H9 (cell line): ENCODE measurements at regions not wholly inside any gene's neighbourhood (a gene's known extent, or its start where the extent isn't known, plus 50 kb on each side); places are given as distances from the start of the nearest gene placed in this dataset.

Experiments used
- DNase-seq: peaks from one replicate; pipeline ENCODE4 v3.0.0-alpha.2; 2017
- H2AFZ ChIP-seq: one replicate; pipeline ENCODE4 v1.6.1; 2013; ENCODE audit warnings: mild to moderate bottlenecking, low read length, control low read depth, moderate library complexity
- H2AK5ac ChIP-seq: 2 replicates; pipeline ENCODE4 v1.6.1; 2013; ENCODE audit warnings: low read length, control low read depth, mixed read lengths; ENCODE audit not compliant: insufficient read length
- H2BK120ac ChIP-seq: one replicate; pipeline ENCODE4 v1.6.1; 2013; ENCODE audit warnings: low read depth, mild to moderate bottlenecking, low read length, control low read depth, inconsistent platforms; ENCODE audit not compliant: poor library complexity, severe bottlenecking
- H2BK12ac ChIP-seq: 2 replicates; pipeline ENCODE4 v1.6.1; 2013; ENCODE audit warnings: low read length, control low read depth, mixed read lengths, low read depth; ENCODE audit not compliant: insufficient read length
- H2BK15ac ChIP-seq: 2 replicates; pipeline ENCODE4 v1.6.1; 2013; ENCODE audit warnings: low read depth, low read length, control low read depth
- H2BK20ac ChIP-seq: one replicate; pipeline ENCODE4 v1.6.1; 2013; ENCODE audit warnings: low read depth, mild to moderate bottlenecking, low read length, control low read depth, inconsistent platforms; ENCODE audit not compliant: poor library complexity, severe bottlenecking
- H2BK5ac ChIP-seq: 2 replicates; pipeline ENCODE4 v1.6.1; 2013; ENCODE audit warnings: low read length, control low read depth, mixed read lengths; ENCODE audit not compliant: insufficient read length
- H3K14ac ChIP-seq: 2 replicates; pipeline ENCODE4 v1.6.1; 2013; ENCODE audit warnings: low read length, control low read depth; ENCODE audit not compliant: insufficient read depth
- H3K18ac ChIP-seq: 2 replicates; pipeline ENCODE4 v1.6.1; 2013; ENCODE audit warnings: low read depth, mild to moderate bottlenecking, mixed read lengths, low read length, control low read depth; ENCODE audit not compliant: insufficient read length
- H3K23ac ChIP-seq: 2 replicates; pipeline ENCODE4 v1.6.1; 2013; ENCODE audit warnings: low read length, control low read depth, mixed read lengths, low read depth; ENCODE audit not compliant: insufficient read length
- H3K23me2 ChIP-seq: 2 replicates; pipeline ENCODE4 v1.6.1; 2013; ENCODE audit warnings: low read depth, mild to moderate bottlenecking, mixed read lengths, low read length, control low read depth; ENCODE audit not compliant: insufficient read length, poor library complexity, severe bottlenecking
- H3K27ac ChIP-seq: 2 replicates; pipeline ENCODE4 v1.5.1; 2013; ENCODE audit warnings: low read length, control low read depth, mixed read lengths, low read depth; ENCODE audit not compliant: insufficient read length
- H3K27me3 ChIP-seq: 2 replicates; pipeline ENCODE4 v1.6.1; 2013; ENCODE audit warnings: low read length, control low read depth, inconsistent platforms; ENCODE audit not compliant: insufficient read depth
- H3K4ac ChIP-seq: 2 replicates; pipeline ENCODE4 v1.6.1; 2013; ENCODE audit warnings: low read depth, mild to moderate bottlenecking, control low read depth, inconsistent platforms, low read length, moderate library complexity
- H3K4me1 ChIP-seq: 2 replicates; pipeline ENCODE4 v1.6.1; 2013; ENCODE audit warnings: low read length, control low read depth, inconsistent platforms; ENCODE audit not compliant: insufficient read depth
- H3K4me2 ChIP-seq: 2 replicates; pipeline ENCODE4 v1.6.1; 2013; ENCODE audit warnings: low read length, control low read depth, mixed read lengths; ENCODE audit not compliant: insufficient read length, insufficient read depth
- H3K56ac ChIP-seq: 2 replicates; pipeline ENCODE4 v1.6.1; 2013; ENCODE audit warnings: low read depth, mild to moderate bottlenecking, mixed read lengths, low read length, control low read depth; ENCODE audit not compliant: insufficient read length
- H3K79me1 ChIP-seq: 2 replicates; pipeline ENCODE4 v1.6.1; 2013; ENCODE audit warnings: low read depth, mild to moderate bottlenecking, moderate library complexity, low read length, control low read depth, inconsistent platforms; ENCODE audit not compliant: insufficient read depth, poor library complexity, severe bottlenecking
- H3K79me2 ChIP-seq: 2 replicates; pipeline ENCODE4 v1.6.1; 2013; ENCODE audit warnings: low read length, control low read depth, inconsistent platforms; ENCODE audit not compliant: insufficient read depth
- H3K9ac ChIP-seq: 2 replicates; pipeline ENCODE4 v1.6.1; 2013; ENCODE audit warnings: low read length, control low read depth, mixed read lengths; ENCODE audit not compliant: insufficient read length; ENCODE audit errors: extremely low read depth
- H3K9me3 ChIP-seq: one replicate; pipeline ENCODE4 v1.6.1; 2013; ENCODE audit warnings: low read depth, low read length, inconsistent platforms; ENCODE audit not compliant: control insufficient read depth
- H3T11ph ChIP-seq: one replicate; pipeline ENCODE4 v1.6.1; 2013; ENCODE audit warnings: mild to moderate bottlenecking, low read length, control low read depth, inconsistent platforms
- H4K20me1 ChIP-seq: one replicate; pipeline ENCODE4 v1.6.1; 2013; ENCODE audit not compliant: control insufficient read depth, insufficient read length, insufficient read depth
- H4K5ac ChIP-seq: 2 replicates; pipeline ENCODE4 v1.6.1; 2013; ENCODE audit warnings: low read depth, mild to moderate bottlenecking, mixed read lengths, low read length, control low read depth; ENCODE audit not compliant: insufficient read length
- H4K8ac ChIP-seq: replicated peaks from 2 replicates; pipeline ENCODE4 v1.6.1; 2013; ENCODE audit warnings: low read length, control low read depth, mixed read lengths, low read depth; ENCODE audit not compliant: insufficient read length
- H4K91ac ChIP-seq: 2 replicates; pipeline ENCODE4 v1.6.1; 2013; ENCODE audit warnings: low read depth, mild to moderate bottlenecking, moderate library complexity, mixed read lengths, low read length, control low read depth; ENCODE audit not compliant: insufficient read length
- H3K27ac Mint-ChIP-seq, 3 experiments: 2 replicates in 2 of 3; 3 replicates in 1 of 3; pipeline ENCODE4 v1.8.0; 2020 to 2021; ENCODE audit warnings: mixed read lengths in 3 of 3, mild to moderate bottlenecking in 1 of 3, moderate library complexity in 1 of 3
- H3K27me3 Mint-ChIP-seq: 2 replicates; pipeline ENCODE4 v1.8.0; 2021; ENCODE audit warnings: low read depth, mild to moderate bottlenecking, moderate library complexity, mixed read lengths
- H3K36me3 Mint-ChIP-seq, 3 experiments: 2 replicates in 2 of 3; 3 replicates in 1 of 3; pipeline ENCODE4 v1.8.0; 2020 to 2021; ENCODE audit warnings: low read depth in 3 of 3, mixed read lengths in 3 of 3; ENCODE audit not compliant: insufficient read depth in 1 of 3
- H3K4me1 Mint-ChIP-seq, 2 experiments: 2 replicates each; pipeline ENCODE4 v1.8.0; 2020; ENCODE audit warnings: mixed read lengths in 2 of 2
- H3K4me3 Mint-ChIP-seq, 2 experiments: 2 replicates in 1 of 2; 3 replicates in 1 of 2; pipeline ENCODE4 v1.8.0; 2020 to 2021; ENCODE audit warnings: mild to moderate bottlenecking in 2 of 2, mixed read lengths in 2 of 2, moderate library complexity in 1 of 2
- H3K9me3 Mint-ChIP-seq, 2 experiments: 2 replicates in 1 of 2; 3 replicates in 1 of 2; pipeline ENCODE4 v1.8.0; 2020; ENCODE audit warnings: mild to moderate bottlenecking in 2 of 2, mixed read lengths in 2 of 2, moderate library complexity in 1 of 2
- CTCF ChIP-seq: fragments of 200-600 bp; sonication (generic); conservative IDR thresholded peaks from 3 replicates; pipeline ENCODE4 v1.8.0; 2021; ENCODE audit warnings: antibody characterized with exemption, mild to moderate bottlenecking
- WGBS: extraction: QIAGEN DNeasy Blood & Tissue Kit; methylation state at CpG from one replicate; pipeline ENCODE4 v1.1.7; 2013; ENCODE audit warnings: missing lambda C conversion rate, low lambda C conversion rate, mixed read lengths; ENCODE audit not compliant: insufficient read length; ENCODE audit errors: extremely low coverage; 5-methylcytosine and 5-hydroxymethylcytosine counted together

GRCh38 chr3:159001711-159002110, 199.9 kb downstream of the MFSD1 start:
- H3K27me3 Mint-ChIP-seq, result no peaks in the 10 kb centered on the region
- Histone ChIP-seq H4K5ac (no peak overlapping the region), H2AK5ac (no peak overlapping the region), H2BK20ac (no peak overlapping the region), H3K23me2 (no peaks in the 10 kb centered on the region), H3K4ac (no peak overlapping the region), H3K9me3 (no peaks in the 10 kb centered on the region), H4K20me1 (no peaks in the 10 kb centered on the region), H4K91ac (no peak overlapping the region), H2BK120ac (no peak overlapping the region), H3K27me3 (no peaks in the 10 kb centered on the region), H3K79me1 (no peaks in the 10 kb centered on the region), H2BK5ac (no peak overlapping the region), H2BK12ac (no peak overlapping the region), H3K56ac (no peak overlapping the region), H3K14ac (no peak overlapping the region), H3K79me2 (no peaks in the 10 kb centered on the region), H3K18ac (no peak overlapping the region), H3T11ph (no peak overlapping the region), H3K9ac (no peak overlapping the region), H3K4me1 (no peaks in the 10 kb centered on the region), H4K8ac (no peak overlapping the region), H2BK15ac (no peak overlapping the region), H3K4me2 (no peak overlapping the region), H3K27ac (no peak overlapping the region), H3K23ac (no peak overlapping the region), H2AFZ (no peak overlapping the region)
- no peak for DNase-seq
- WGBS, result no CpG with 5 or more reads among the region's 1 CpG
- no peak overlapping the region for H3K4me3 Mint-ChIP-seq
- H3K27ac Mint-ChIP-seq, result no peak overlapping the region
- TF ChIP-seq CTCF, result no peak
- H3K9me3 Mint-ChIP-seq, result no peaks in the 10 kb centered on the region
- peaks cover 4 to 5% of the 10 kb centered on the region in 2 experiments; a peak in 2 of 4 replicates for H3K4me1 Mint-ChIP-seq
- H3K36me3 Mint-ChIP-seq, result no peaks in the 10 kb centered on the region
